Lower leg skin (tissue), 4 donors: ENCODE measurements at regions not wholly inside any gene's neighbourhood (a gene's known extent, or its start where the extent isn't known, plus 50 kb on each side); places are given as distances from the start of the nearest gene placed in this dataset.

Experiments used
- DNase-seq, 2 donors: peaks; one replicate each; pipeline ENCODE4 v3.0.0-alpha.2; 2019; ENCODE audit warnings: low spot score in 2 of 2
- H3K4me3 ChIP-seq: fragments of 200-600 bp; sonication (generic); 2 replicates; pipeline ENCODE4 v1.5.1; 2017; ENCODE audit warnings: mild to moderate bottlenecking, low read depth; ENCODE audit not compliant: poor library complexity, severe bottlenecking
- POLR2A ChIP-seq, 2 donors: fragments of 450-650 bp; IDR thresholded peaks; one replicate each; pipeline ENCODE4 v1.6.1; 2016 to 2017; ENCODE audit warnings: antibody characterized with exemption in 2 of 2, mild to moderate bottlenecking in 1 of 2, moderate library complexity in 1 of 2
- WGBS, 2 donors: methylation state at CpG; one replicate each; pipeline ENCODE4 v1.1.5; 2018; 5-methylcytosine and 5-hydroxymethylcytosine counted together
- intact Hi-C: fragments of 100-400 bp; cut with DNase I; formaldehyde crosslinking; loops from one replicate; pipeline ENCODE4 v1.15.0; 2023; ENCODE audit warnings: low total_unique reads
- TF ChIP-seq, protein P1 (sequence below), 3 donors: fragments of 450-650 bp; IDR thresholded peaks; one replicate each; pipeline ENCODE4 v1.5.1; 2016; ENCODE audit warnings: antibody characterized with exemption in 3 of 3, mild to moderate bottlenecking in 3 of 3, moderate library complexity in 2 of 3

DNA sequence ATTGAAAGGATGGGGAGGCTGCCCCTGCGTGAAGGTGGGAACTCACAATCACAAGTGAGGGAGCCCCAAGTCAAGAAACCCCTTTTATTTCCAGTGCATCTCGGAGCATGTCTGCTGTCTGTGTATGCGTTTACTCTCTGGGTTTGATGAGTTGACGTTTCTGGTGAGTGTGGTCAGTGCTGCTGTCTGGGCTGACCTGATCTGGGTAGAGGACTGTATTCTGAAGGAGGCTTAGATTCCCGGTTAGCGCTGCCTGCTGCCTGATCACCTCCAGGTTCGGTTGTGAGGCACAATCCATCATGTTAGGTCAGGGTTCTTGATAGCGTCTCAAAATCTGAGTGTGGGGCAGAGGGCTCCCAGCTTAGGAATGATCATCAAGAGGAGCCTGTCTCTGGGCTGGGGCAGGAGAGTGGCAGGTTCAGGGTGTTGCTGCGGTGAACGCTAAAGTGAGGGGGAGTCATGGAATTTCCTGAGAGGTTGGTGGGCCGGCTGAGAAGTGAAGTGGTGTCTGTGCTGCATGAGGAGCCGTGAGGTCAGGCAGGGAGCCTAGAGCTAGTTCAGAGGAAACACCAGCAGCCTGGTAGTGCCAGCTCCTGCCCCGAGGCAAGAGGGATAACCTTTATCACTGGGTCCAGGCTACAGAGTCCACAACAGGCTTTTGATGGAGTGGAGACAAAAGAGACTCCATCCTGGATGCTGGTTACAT lies 225.3 kb upstream of the CST7 start:
- TF ChIP-seq, protein P1, sequence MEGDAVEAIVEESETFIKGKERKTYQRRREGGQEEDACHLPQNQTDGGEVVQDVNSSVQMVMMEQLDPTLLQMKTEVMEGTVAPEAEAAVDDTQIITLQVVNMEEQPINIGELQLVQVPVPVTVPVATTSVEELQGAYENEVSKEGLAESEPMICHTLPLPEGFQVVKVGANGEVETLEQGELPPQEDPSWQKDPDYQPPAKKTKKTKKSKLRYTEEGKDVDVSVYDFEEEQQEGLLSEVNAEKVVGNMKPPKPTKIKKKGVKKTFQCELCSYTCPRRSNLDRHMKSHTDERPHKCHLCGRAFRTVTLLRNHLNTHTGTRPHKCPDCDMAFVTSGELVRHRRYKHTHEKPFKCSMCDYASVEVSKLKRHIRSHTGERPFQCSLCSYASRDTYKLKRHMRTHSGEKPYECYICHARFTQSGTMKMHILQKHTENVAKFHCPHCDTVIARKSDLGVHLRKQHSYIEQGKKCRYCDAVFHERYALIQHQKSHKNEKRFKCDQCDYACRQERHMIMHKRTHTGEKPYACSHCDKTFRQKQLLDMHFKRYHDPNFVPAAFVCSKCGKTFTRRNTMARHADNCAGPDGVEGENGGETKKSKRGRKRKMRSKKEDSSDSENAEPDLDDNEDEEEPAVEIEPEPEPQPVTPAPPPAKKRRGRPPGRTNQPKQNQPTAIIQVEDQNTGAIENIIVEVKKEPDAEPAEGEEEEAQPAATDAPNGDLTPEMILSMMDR (IDR thresholded peaks at IDR 0.05), result no peak
- no peak for TF ChIP-seq POLR2A (IDR thresholded peaks at IDR 0.05)
- peak; percentile 4 to 67 for DNase-seq

DNA sequence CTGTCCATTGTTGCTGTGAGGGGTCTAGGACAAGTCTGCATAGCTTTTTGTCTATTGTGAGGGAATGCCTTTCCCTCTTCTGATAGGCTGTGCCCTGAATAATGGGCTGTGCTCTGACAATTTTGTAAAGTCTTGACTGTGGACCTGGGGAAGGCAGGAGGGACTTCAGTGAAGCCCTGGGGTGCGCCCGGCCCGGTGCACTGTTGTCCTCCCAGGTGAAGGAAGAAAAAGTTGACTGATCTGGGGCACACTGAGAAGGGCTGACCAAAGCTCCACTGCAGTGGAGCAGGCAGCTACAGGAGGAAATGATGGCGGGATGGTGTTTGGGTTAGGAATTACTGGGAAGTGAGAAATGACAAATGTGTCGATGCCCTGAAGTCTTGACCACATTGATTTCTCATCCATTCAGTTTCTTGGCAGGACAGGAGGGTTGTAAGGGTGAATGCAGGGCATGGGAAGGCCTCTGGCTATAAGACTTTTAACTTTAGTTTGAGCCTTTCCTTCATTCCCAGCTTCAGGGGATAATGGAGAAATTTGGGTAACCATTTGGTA lies 224.0 kb upstream of the CST7 start:
- 90 to 96% methylated on average over 5 of the region's 5 CpGs for WGBS, 2 donors
- no peak for TF ChIP-seq POLR2A (IDR thresholded peaks at IDR 0.05)
- TF ChIP-seq, protein P1 (IDR thresholded peaks at IDR 0.05), result no peak
- intact Hi-C loops, result no loop called here
- no peak overlapping the region for H3K4me3 ChIP-seq
- DNase-seq, result no peak

More for the DNA sequence above, 225.3 kb upstream of the CST7 start:
- WGBS, 2 donors, result 74 to 78% methylated on average over 12 to 13 of the region's 13 CpGs
- intact Hi-C loops, result no loop called here
- no peak overlapping the region for H3K4me3 ChIP-seq

DNA sequence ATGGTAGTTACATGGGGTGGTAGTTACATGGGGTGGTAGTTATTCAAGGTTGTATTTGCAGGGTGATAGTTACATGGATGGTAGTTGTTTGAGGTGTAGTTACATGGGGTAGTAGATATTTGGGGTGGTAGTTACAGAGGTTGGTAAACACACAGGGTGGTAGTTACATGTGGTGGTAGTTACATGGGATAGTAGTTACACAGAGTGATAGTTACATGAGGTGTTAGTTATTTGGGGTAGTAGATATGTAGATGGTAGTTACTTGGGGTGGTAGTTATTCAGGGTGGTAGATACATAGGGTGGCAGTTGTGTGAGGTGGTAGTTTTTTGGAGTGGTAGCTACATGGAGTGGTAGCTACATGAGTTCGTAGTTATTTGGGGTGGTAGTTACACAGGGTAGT lies 221.3 kb upstream of the CST7 start:
- no peak for DNase-seq
- H3K4me3 ChIP-seq, result no peak overlapping the region
- no peak for TF ChIP-seq POLR2A (IDR thresholded peaks at IDR 0.05)
- TF ChIP-seq, protein P1 (IDR thresholded peaks at IDR 0.05), result no peak
- intact Hi-C loops, result no loop called here
- WGBS, 2 donors, result 92 to 100% methylated on average over 1 of the region's 1 CpG

DNA sequence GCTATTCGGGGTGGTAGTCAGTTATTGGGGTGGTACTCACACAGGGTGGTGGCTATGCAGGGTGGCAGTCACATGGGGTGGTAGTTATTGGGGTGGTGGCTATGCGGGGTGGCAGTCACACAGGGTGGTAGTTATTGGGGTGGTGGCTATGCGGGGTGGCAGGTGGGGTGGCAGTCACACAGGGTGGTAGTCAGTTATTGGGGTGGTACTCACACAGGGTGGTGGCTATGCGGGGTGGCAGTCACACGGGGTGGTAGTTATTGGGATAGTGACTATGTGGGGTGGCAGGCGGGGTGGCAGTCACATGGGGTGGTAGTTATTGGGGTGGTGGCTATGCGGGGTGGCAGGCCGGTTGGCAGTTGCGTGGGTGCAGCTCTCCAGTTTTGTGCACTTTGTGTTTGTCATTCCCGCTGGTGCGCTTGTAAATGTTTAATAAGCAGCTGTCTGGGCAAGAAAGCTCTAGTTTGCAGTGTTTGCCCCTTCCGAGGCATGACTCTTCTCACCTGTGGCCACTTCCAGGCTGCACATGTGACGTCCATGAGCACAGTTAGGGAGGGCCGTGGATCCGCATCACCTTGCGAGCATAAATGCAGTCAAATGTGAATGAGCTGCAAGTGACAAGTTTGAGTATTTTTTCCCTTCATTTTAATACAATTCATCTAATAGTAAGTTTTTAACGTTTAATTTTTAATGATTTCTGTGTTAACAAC lies 219.0 kb upstream of the CST7 start:
- DNase-seq, result peak in 1 of 2 donors; percentile 69
- WGBS, 2 donors, result 89 to 92% methylated on average over 17 of the region's 17 CpGs
- TF ChIP-seq, protein P1 (IDR thresholded peaks at IDR 0.05), result no peak
- TF ChIP-seq POLR2A (IDR thresholded peaks at IDR 0.05), result no peak
- intact Hi-C loops, result no loop called here
- H3K4me3 ChIP-seq, result no peak overlapping the region

DNA sequence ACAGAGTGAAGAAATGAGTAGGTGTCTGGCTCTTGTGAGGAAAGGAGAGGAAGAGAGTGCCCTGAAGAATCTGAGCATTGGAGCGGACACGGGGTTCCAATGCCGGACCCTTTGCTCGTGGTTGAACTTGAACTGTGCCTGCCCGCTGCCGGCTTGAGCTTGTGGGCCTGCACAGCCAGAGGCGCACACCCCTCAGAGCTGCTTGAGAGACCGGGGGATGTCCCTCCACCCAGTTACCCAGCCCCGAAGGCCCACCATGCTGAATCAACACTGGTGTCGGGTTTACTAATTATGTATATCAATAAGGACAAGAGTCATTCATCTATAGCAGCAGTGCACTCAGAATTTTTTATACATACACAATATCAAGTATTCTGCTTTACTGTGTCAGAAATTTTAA lies 218.3 kb upstream of the CST7 start:
- H3K4me3 ChIP-seq, result no peak overlapping the region
- peak in 1 of 2 donors; percentile 63 for DNase-seq
- intact Hi-C loops, result no loop called here
- WGBS, 2 donors, result 89 to 90% methylated on average over 10 of the region's 10 CpGs
- TF ChIP-seq, protein P1 (IDR thresholded peaks at IDR 0.05), result no peak
- no peak for TF ChIP-seq POLR2A (IDR thresholded peaks at IDR 0.05)
